ENCODE measurements at regions not wholly inside any gene's neighbourhood (a gene's known extent, or its start where the extent isn't known, plus 50 kb on each side); places are given as distances from the start of the nearest gene placed in this dataset.

- TF ChIP-seq CTCF (IDR thresholded peaks at IDR 0.05; ENCODE audit: control extremely low read depth, extremely low read depth, low read depth, missing control alignments) = no peak
- DNase-seq (ENCODE audit: extremely low spot score) = no peak
- CTCF ChIA-PET = no interaction called here
- POLR2A ChIA-PET = no interaction called here
These were observed 277.0 kb upstream of the COBL start for GRCh38 chr7:51593628-51594027.

- POLR2A ChIA-PET = no interaction called here
- CTCF ChIA-PET = interaction anchor here (1.1 kb wide), 1 partner anchor 22 kb away, joined by 3 read pairs; no protein-coding TSS in a partner anchor
These were observed 276.4 kb upstream of the COBL start for GRCh38 chr7:51592842-51593599.

GRCh38 chr7:51591223-51591622 is 274.6 kb upstream of the COBL start:
- ChIA-PET CTCF (no interaction called here), POLR2A (no interaction called here)
- DNase-seq (ENCODE audit: extremely low spot score) = no peak
- no peak for TF ChIP-seq CTCF (IDR thresholded peaks at IDR 0.05; ENCODE audit: control extremely low read depth, extremely low read depth, low read depth, missing control alignments)

More at GRCh38 chr7:51592842-51593599, 276.4 kb upstream of the COBL start:
- no peak for TF ChIP-seq CTCF (IDR thresholded peaks at IDR 0.05; ENCODE audit: control extremely low read depth, extremely low read depth, low read depth, missing control alignments)
- DNase-seq (ENCODE audit: extremely low spot score) = no peak

- POLR2A ChIA-PET = no interaction called here
- no peak for DNase-seq (ENCODE audit: extremely low spot score)
- TF ChIP-seq CTCF (IDR thresholded peaks at IDR 0.05; ENCODE audit: control extremely low read depth, extremely low read depth, low read depth, missing control alignments) = no peak
- CTCF ChIA-PET = no interaction called here
These were observed 274.1 kb upstream of the COBL start for GRCh38 chr7:51590746-51591145.

- DNase-seq (ENCODE audit: extremely low spot score) = no peak
- ChIA-PET POLR2A (no interaction called here), CTCF (no interaction called here)
- no peak for TF ChIP-seq CTCF (IDR thresholded peaks at IDR 0.05; ENCODE audit: control extremely low read depth, extremely low read depth, low read depth, missing control alignments)
These were observed 272.5 kb upstream of the COBL start for GRCh38 chr7:51589111-51589510.

- TF ChIP-seq CTCF (IDR thresholded peaks at IDR 0.05; ENCODE audit: control extremely low read depth, extremely low read depth, low read depth, missing control alignments) = no peak
- POLR2A ChIA-PET = no interaction called here
- CTCF ChIA-PET = no interaction called here
- DNase-seq (ENCODE audit: extremely low spot score) = no peak
These were observed 271.0 kb upstream of the COBL start for GRCh38 chr7:51587604-51588003.
